NCI-H82 (cell line): ENCODE measurements at regions not wholly inside any gene's neighbourhood (a gene's known extent, or its start where the extent isn't known, plus 50 kb on each side); places are given as distances from the start of the nearest gene placed in this dataset.
A peak's percentile ranks its signal among the peaks of the same experiment; 100 is the strongest.
"Not testable (repeated sequence)": the region's sequence is repeated elsewhere in the genome, so short reads cannot be mapped to it uniquely, and the experiment has no call there.

Experiments
- DNase-seq: peaks from one replicate; lab custom pipeline; 2025; lab: John Stamatoyannopoulos, UW

DNA sequence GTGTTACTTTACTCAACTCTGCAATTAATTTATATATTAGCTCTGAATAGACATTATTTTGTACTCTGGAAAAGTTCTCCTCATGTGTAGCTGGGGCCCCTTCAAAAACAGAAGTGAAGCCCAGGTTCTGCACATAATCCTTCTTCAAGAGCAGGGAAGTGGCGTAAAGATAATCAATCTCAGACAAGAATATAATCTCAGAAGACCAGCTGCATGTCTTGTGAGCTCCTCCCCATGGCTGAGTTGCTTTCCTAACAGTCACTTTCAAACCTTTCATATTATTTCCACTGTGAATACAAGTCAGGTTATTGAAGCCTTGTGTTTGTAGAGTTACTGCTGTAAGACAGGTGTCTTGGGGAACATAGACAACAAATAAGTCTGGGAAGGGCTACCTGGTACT, 691.9 kb downstream of the RFPL4B start:
- DNase-seq = peak; percentile 7

DNA sequence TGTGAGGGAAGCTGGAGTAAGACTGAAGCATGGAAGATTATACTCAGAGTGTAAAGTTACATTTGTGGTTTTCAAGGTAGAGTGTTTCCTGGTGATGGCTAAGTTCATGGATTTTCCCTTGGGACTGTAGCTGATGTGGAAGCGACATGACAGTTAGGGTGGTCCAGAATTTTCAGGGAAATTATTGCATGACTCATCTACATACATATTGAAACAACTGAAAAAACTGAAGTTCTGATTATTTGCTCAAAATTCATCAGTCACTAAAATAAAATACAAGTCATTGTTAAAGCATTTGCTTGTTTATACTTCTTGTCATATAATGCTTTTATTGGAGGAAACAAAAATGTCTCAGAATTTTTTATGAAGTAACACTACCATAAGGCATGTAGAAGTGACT, 700.0 kb downstream of the RFPL4B start:
- DNase-seq = no peak

DNA sequence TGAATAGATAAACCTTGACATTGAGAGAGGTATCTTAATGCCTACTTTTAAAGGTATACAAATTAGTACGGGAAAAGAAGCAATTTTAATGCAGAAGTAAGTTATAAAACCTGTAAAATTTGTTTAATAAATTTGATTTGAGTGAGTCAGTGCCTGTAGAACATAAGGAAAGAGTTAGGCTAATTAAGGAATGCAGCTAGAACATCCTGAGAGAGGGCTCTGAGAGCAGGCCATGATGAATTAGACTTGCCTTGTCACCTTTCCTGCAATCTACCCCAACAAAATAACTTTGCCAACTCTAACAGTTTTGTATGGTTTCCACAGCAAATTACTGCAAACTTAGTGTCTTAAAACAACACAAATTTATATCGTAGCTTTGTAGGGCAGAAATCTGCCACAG, 700.8 kb downstream of the RFPL4B start:
- DNase-seq = no peak

DNA sequence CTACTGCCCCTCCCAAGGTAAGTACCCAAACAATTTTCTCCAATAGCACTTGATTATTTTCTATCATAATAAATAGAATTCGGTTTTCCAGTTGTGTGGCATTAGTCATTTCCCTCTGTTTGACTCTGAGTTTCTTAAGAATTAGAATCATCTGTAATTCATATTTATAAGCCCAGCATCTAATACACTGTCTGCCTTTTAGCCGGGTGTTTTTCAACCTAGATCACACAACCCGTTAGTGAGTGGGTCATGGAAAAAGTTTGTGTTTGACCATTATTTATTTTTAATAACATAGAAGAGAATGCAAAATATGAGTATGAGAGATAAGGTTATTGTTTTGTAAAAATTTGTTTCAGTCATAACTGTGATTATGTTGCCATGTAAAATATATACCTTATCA, 701.6 kb downstream of the RFPL4B start:
- DNase-seq = no peak

DNA sequence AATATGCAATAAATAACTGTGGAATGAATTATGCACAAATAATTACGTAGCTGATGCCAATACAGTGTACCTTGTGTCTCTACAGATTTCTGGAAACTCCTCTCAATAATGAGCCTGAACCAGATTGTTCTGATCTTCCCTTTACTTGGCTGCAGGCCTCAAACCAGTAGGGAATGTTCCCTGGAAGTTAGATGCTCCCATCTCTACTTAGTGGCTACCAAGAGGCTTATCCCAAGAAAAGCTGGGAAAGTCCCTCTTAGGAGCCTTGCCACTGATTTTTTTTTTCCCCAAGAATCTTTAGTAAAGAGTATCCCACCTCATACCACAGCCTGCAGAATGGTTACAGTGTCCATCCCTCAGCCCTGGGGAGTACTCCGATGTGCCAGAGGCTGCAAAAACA, 702.1 kb downstream of the RFPL4B start:
- no peak for DNase-seq

DNA sequence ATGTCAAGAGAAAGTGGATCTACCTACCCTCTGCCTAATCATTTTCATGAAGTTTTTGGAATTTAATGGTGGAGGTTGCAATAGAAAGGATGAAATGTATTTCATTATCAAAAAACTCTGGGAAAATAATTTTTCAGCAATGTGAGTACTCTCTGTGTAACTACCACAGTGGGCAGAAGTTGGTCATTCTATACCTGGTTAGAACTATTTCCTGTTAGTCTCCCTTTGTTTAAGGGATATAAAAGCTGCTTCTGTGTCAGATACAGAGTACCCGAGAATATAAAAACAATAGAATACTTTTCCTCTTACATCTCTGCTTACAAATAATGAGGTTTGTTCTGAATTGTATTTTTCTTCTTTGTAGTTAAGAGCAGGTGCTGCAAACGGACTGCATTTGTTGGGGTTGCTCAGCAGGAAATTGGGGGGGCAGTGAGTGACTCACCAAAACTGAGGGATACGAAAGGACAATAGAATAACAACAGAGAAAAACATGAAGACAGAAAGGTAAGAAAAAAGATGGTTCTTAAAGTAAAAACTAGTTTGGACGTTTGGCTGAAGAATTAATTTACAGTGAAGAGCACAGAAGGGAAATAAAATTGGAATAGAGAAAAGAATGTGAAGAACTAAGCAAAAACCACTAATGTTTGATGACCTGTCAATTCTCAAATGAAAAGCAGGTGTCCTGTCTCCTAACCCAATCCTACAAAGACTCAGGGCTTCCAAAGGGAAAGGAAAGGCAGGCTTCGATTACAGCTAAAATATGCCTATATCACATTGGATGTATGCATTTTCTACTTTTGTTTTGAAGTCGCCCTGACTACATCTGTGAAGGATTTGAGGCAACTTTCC, 703.1 kb downstream of the RFPL4B start:
- no peak for DNase-seq

DNA sequence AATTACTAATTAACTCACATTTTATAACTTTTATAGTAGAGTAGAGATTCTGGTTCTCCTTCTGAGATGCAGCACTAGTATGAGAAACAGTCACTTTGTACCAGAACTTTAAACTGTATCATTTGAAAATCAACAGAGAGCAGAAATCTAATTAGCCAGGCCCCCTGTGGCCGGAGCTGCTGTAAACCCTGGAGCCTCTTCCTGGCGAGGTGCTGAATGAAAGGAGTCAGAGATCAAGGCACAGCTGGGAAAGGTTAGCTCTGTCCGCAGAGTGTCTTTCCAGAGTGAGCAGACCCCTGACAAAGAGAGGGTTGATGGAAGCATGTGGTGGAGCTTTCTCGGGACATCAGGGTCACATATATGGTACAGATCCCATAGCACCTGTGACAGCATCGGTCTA, 703.8 kb downstream of the RFPL4B start:
- no peak for DNase-seq

DNA sequence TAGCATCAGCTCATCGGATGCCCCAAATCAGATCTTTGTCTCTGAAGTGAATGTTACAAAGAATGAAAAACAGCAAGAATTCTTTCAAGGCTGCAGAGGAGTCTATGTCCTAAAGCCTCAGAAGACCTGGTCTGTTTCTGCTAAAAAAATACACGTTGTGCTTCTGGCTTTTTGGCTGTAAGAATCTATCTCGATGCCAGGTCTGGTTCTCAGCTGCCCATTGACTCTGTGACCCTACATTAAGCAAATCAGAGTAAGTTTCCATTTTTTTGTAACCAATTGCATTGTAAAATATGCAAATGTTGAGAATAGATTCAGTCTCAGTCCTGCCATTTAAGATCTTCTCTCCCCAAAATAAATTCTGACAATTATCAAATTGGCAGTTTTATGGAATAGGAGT, 705.4 kb downstream of the RFPL4B start:
- DNase-seq = no peak

DNA sequence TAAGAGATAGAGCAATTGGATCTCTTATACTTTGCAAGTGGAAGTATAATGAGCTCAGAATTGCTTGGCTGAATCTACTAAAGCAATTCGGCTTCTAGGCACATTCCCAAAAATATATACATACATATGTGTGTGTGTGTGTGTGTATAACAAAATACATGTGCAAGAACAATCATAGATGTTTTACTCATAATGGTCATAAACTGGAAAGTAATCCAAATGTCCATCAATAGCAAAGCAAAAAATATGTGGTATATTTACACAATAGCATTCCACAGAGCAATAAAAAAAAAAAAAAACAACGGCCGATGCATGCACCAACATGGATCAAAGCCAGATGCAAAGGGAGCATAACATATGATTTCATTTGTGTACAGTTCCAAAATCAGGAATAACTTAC, 707.9 kb downstream of the RFPL4B start:
- no peak for DNase-seq

DNA sequence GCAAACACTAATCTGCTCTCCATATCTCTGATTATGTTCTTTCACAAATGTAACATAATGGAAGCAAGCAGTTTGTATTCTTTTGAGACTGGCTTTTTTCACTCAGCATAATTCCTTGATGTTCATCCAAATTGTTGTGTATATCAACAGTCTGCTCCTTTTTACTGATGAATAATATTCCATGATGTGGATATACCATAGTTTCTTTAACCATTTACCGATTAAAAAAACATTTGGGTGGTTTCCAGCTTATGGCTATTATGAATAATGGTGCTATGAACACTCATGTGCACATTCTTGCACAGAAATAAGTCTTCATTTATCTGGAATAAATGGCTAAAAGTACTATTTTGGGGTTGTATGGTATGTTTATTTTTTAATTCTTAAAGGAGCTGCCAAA, 708.9 kb downstream of the RFPL4B start:
- DNase-seq = no peak

DNA sequence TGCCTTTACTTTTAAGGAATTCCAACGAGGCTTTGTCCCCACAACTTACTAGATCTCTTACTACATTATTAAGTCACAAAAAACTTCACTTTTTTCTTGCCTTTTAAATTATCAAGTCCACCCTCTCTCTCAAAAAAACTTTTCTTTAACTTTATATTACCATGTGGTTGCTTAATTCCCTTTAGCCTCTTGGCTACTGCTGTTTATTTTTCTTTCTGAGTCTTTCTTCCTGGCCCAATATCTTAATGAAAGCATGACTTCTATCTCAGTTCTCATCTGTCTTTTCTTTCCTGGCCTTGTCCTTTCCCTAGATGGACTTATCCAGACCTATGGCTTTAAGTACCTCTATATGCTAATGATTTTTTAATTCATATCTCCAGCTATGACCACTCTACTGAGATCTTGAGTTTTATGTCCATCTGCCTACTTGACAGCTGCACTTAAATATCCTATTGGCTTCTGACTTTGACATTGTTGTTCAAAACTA, 710.5 kb downstream of the RFPL4B start:
- DNase-seq = no peak

DNA sequence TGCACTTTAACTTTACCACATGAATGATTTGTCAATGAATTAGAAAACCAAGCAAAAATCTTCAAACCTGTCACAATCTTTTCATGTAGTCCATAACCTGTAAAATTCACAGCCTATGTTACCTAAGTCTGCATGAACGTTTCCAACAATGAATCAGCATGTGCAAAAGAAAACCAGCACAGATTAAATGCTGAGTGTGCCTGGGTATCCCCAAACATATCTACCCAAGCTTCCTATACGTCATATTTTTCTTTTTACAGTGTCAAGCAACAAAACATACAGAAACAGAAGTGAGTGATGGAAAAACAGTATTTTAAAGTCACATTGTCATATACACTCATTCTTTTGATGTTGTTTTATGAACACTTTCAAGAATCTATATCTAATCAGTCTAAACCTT, 713.5 kb downstream of the RFPL4B start:
- DNase-seq = no peak

DNA sequence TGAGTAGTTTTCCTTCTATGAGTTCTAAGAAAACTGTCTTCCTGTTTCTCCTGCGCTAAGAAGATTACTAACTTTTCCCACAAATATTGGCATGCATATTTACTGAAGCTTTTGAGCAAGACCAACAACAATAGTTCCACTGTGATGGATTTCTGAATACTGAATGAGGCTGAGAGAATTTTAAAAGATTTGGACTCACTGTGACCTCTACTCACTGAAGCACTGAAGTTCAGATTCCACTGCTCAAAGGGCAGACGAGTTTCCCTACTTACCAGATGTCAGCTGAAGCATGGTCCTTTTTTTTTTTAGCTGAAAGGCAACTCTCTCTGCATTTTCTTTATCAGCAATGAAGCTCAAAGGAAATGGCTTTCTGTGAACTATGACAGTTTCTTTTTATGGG, 718.5 kb downstream of the RFPL4B start:
- no peak for DNase-seq

DNA sequence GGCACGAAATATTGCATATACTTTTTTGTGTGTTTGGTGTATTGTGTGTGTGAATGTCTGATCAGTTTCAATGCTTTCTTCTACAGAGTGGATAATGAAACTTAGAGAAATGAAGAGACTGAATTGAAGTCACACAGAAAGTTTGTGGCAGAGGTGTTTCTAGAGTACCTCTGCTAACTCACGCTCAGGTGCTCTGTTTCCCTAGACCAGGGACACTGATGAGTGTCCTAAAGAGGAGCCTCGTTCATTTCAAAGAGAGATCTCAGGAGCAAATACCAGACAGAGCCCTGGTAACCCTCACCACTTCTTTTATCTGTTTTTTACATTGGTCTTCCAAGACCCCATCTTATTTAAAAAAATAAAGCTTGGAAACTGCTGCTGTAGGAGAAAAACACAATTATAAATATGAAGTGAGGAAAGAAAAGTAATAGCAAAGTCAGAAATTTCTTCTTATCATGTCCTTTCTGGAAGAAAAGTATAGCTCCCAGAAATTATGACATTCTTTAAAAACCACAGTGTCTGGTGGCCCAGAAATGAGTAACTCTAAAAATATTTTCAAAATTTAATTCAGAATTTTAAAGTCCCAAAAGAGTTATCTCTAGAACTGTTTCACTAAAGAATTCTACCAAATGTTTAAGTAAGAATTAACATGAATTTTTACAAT, 720.6 kb downstream of the RFPL4B start:
- DNase-seq = no peak

DNA sequence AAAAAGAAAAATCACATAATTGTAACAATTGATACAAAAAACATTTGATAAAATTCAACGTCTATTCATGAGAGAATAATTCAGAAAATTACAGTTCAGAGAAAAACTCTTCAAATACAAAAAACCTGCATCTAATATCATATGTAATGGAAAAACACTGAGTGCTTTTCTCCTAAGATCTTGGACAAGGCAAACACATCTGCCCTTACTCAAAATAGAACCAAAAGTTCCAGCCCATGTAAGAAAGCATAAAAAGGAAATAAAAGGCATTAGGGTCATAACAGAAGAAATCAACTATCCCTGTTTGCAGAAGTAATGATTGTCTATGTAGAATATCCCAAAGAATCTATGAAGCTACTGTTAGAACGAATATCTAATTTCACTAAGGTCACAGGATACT, 721.4 kb downstream of the RFPL4B start:
- no peak for DNase-seq

DNA sequence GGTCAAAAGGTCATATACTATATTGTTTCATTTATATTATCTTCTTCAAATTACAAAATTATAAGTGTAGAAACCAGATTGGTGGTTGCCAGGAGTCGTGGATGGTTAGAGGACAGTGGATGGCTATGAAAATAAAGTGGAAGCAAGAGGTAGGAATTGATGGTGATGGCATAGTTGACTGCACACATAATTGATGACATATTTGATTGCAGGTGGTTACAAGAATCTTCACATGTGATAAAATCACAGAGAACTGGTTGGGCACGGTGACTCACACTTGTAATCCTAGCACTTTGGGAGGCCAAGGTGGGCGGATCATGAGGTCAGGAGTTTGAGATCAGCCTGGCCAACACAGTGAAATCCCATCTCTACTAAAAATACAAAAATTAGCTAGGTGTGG, 723.6 kb downstream of the RFPL4B start:
- not testable (repeated sequence) for DNase-seq

DNA sequence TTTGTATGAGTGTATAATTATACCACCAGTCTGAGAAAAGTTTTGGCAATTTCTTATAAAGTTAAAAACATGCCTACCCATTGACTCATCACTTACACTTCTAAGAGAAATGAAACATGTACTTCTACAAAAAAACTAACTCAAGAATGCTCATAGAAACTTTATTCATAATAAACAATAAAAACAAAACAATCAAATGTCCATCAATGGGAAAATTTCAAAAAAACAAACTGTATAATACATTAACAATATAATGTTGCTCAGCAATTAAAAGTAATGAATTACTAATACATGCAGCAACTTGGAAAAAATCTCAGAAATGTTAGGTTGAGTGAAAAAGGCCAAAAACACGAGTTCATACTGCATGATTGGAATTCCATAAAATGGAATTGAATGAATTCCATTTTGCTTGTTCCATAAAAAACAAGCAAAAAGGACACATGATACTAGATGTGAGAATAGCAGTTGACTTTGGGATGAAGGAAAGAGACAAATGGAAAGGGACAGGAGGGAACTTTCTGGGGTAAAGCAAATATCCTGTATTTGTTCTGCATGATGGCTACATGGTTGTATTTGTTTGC, 726.6 kb downstream of the RFPL4B start:
- DNase-seq = no peak

DNA sequence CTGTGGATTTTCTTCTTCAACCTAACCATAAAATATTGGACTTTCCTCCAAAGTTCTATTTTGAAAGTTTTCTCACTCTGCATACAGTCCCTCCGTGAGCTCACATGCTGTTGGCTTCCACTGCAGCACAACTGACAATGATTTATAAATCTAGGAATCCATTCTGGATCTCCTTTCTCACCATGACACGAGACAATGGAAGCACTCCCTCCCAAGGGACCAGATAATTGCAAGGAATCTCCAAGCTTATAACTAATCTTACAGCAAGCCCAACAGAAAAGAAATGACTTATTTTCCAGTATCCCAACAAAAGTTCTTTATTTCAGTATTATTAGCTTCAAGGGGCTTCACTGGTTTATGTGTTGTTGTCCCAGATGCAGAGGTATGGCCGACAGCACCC, 729.0 kb downstream of the RFPL4B start:
- peak; percentile 44 for DNase-seq

DNA sequence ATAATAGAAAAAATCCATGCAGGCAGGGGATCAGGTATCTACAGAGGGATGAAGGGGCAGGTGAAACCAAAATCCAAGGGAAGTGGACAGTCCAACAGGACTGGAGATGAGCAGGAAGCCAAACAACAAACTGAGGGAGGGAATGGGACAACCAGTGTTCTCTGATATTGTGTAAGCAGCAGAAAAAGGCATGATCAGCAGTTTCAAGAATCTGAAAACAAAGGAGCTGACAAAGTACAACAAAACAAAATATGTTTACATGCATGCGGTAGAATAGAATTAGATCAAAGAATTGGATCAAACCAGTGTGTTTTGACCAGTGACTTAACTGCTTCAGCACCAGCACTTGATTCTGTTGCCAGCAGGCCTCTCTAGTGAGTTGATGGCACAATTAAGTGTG, 729.7 kb downstream of the RFPL4B start:
- DNase-seq = no peak

DNA sequence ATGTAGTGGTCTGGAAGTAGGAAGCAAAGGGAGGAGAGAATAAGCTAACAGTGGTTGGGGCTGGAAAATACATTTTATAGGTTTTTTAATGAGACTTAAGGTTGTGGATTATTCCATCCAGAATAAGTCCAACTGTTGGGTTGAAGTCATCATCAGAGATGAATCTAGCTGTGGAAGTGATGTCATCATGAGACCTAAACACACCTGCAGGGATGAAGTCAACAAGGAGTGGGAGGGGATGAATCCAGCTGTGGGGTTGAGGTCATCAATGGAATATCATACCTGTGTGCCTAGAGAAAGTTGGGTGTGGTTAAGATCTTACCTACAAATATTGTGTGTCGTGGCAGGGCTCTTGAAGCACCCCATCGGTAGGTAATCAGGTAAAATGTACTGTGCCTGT, 730.7 kb downstream of the RFPL4B start:
- no peak for DNase-seq

DNA sequence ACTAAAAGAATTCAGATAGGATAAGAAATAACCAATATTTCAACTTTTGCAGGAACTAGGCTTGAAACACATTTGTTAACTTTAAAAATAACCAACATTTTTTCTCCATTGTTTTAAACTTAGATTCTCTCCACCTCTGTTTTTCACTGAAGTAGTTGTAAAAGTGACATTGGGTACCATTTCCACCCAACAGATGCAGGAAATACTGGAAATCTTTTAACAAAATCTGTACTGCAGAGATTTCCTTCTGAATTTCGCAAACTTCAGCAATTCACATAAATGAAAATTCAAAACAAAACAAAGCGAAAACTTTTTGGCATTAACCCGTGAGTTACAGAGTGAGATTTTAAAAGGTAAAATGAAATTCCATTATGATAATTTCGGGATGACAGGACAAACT, 731.7 kb downstream of the RFPL4B start:
- DNase-seq = no peak

DNA sequence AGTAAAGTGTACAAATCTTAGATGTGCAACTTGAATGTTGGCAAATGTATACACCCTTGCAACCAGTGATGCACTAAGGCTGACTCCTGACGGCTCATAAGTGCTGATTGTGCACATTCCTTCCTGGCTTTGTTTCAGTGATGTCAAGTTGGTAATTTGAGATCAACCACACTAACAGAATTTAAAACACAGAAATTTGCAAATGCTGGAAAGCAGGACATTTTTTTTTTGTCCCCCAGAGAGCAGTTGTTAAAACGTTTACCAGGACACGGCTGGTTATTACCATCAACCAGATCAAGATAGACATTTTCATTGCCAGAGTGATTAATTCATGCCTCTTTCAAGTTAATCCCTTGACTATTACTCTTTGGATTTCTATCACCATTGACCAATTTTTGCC, 735.6 kb downstream of the RFPL4B start:
- no peak for DNase-seq

DNA sequence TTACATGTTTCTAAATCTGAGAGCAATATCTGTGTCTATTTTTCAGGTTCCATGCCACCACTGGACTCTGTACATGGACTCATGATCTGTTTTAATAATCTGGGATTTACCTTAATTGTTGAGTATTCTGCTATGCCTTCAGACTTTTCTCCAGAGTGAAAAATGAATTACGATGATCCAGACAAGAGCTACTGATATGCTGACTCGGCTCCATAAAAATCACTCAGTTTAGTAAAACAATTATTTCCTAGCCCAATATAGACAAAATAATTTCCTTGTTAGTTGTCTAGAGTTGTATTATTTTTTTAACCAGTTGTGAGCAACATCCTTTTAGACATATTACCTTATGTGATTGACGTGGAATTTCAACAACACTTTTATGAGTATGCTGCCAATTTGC, 736.8 kb downstream of the RFPL4B start:
- DNase-seq = no peak
